GM12892 (cell line): ENCODE measurements at regions not wholly inside any gene's neighbourhood (a gene's known extent, or its start where the extent isn't known, plus 50 kb on each side); places are given as distances from the start of the nearest gene placed in this dataset.

ENCODE experiments used
- POLR2A ChIP-seq: IDR thresholded peaks from 2 replicates; pipeline ENCODE4 v1.6.1; 2011; ENCODE audit warnings: low read depth, low read length, control low read depth
- POLR2AphosphoS5 ChIP-seq: IDR thresholded peaks from 2 replicates; pipeline ENCODE4 v1.6.1; 2011; ENCODE audit warnings: low read depth, low read length, control low read depth
- TAF1 ChIP-seq: IDR thresholded peaks from 2 replicates; pipeline ENCODE4 v1.6.1; 2011; ENCODE audit warnings: low read depth, mild to moderate bottlenecking, control low read depth, low read length, borderline replicate concordance

DNA sequence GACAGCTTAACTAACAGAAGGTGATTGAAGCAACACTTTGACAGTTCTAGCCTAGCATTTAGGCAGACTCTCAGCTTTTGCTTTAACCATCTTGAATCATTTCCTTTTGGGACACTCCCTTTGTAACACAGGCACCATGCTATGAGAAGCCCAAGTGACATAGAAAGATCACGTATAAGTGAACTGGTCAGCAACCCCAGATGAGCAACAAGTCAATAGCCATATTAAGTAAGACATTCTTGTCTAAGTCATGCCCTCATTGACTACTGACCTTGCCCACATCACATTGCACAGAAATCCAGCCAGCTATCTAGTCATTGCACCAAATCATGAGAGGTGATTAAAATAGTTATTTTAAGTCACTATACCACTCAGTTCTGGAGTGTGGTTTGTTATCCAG is 476.8 kb downstream of the TRHDE start:
- TF ChIP-seq POLR2AphosphoS5 = no peak
- TF ChIP-seq POLR2A = no peak
- no peak for TF ChIP-seq TAF1
